HG03135 (cell line): ENCODE measurements at regions not wholly inside any gene's neighbourhood (a gene's known extent, or its start where the extent isn't known, plus 50 kb on each side); places are given as distances from the start of the nearest gene placed in this dataset.
"Not testable (repeated sequence)": the region's sequence is repeated elsewhere in the genome, so short reads cannot be mapped to it uniquely, and the experiment has no call there.

ENCODE experiments used
- ATAC-seq: cut with Tn5 transposase; IDR thresholded peaks from one replicate; pipeline ENCODE4 v1.9.1; 2021; ENCODE audit warnings: mild to moderate bottlenecking, moderate library complexity; ENCODE audit not compliant: unreplicated experiment

GRCh38 chr3:11739706-11740105 is 96.0 kb upstream of the VGLL4 start:
- ATAC-seq, result no peak

- no peak for ATAC-seq
Observed at GRCh38 chr3:11739123-11739522, 95.4 kb upstream of the VGLL4 start.

GRCh38 chr3:11737742-11738141 is 94.0 kb upstream of the VGLL4 start:
- no peak for ATAC-seq

GRCh38 chr3:11736136-11736833 is 92.6 kb upstream of the VGLL4 start:
- no peak for ATAC-seq

- no peak for ATAC-seq
Observed at GRCh38 chr3:11735638-11736037, 91.9 kb upstream of the VGLL4 start.

GRCh38 chr3:11735111-11735510 is 91.4 kb upstream of the VGLL4 start:
- ATAC-seq, result not testable (repeated sequence)

GRCh38 chr3:11733914-11734313 is 90.2 kb upstream of the VGLL4 start:
- no peak for ATAC-seq

GRCh38 chr3:11727207-11727606 is 83.5 kb upstream of the VGLL4 start:
- no peak for ATAC-seq

- no peak for ATAC-seq
Observed at GRCh38 chr3:11726146-11726545, 82.4 kb upstream of the VGLL4 start.

- not testable (repeated sequence) for ATAC-seq
Observed at GRCh38 chr3:11725340-11725641, 81.6 kb upstream of the VGLL4 start.

GRCh38 chr3:11724615-11725339 is 81.1 kb upstream of the VGLL4 start:
- peak; percentile 42 for ATAC-seq

- ATAC-seq, result no peak
Observed at GRCh38 chr3:11721479-11721878, 77.8 kb upstream of the VGLL4 start.

GRCh38 chr3:11720917-11721411 is 77.2 kb upstream of the VGLL4 start:
- no peak for ATAC-seq

- ATAC-seq, result peak; percentile 33
Observed at GRCh38 chr3:11720304-11720898, 76.7 kb upstream of the VGLL4 start.

- peak; percentile 53 for ATAC-seq
Observed at GRCh38 chr3:11719406-11720303, 75.9 kb upstream of the VGLL4 start.

GRCh38 chr3:11718637-11719405 is 75.1 kb upstream of the VGLL4 start:
- ATAC-seq, result peak; percentile 34

GRCh38 chr3:11717768-11718636 is 74.3 kb upstream of the VGLL4 start:
- ATAC-seq, result peak; percentile 34

- no peak for ATAC-seq
Observed at GRCh38 chr3:11717301-11717700, 73.6 kb upstream of the VGLL4 start.

- ATAC-seq, result no peak
Observed at GRCh38 chr3:11716573-11717290, 73.0 kb upstream of the VGLL4 start.
